SU-DHL-6 (cell line): ENCODE measurements at regions not wholly inside any gene's neighbourhood (a gene's known extent, or its start where the extent isn't known, plus 50 kb on each side); places are given as distances from the start of the nearest gene placed in this dataset.

Experiments
- CTCF ChIP-seq: fragments of 200-600 bp; sonication (generic); IDR thresholded peaks from one replicate; pipeline ENCODE4 v1.5.1; 2017; ENCODE audit warnings: antibody characterized with exemption, mild to moderate bottlenecking, low read length, moderate library complexity; ENCODE audit not compliant: insufficient read depth, poor library complexity, severe bottlenecking
- EZH2phosphoT487 ChIP-seq: fragments of 200-600 bp; sonication (generic), shearing (Covaris generic); conservative IDR thresholded peaks from 2 replicates; pipeline ENCODE4 v1.6.1; 2018; ENCODE audit warnings: mild to moderate bottlenecking, antibody characterized with exemption, low read length, moderate library complexity, mixed read lengths

GRCh38 chr2:215597577-215597976 is 161.7 kb upstream of the FN1 start:
- TF ChIP-seq EZH2phosphoT487 (no peak), CTCF (no peak)
